ENCODE measurements at regions not wholly inside any gene's neighbourhood (a gene's known extent, or its start where the extent isn't known, plus 50 kb on each side); places are given as distances from the start of the nearest gene placed in this dataset.

DNA sequence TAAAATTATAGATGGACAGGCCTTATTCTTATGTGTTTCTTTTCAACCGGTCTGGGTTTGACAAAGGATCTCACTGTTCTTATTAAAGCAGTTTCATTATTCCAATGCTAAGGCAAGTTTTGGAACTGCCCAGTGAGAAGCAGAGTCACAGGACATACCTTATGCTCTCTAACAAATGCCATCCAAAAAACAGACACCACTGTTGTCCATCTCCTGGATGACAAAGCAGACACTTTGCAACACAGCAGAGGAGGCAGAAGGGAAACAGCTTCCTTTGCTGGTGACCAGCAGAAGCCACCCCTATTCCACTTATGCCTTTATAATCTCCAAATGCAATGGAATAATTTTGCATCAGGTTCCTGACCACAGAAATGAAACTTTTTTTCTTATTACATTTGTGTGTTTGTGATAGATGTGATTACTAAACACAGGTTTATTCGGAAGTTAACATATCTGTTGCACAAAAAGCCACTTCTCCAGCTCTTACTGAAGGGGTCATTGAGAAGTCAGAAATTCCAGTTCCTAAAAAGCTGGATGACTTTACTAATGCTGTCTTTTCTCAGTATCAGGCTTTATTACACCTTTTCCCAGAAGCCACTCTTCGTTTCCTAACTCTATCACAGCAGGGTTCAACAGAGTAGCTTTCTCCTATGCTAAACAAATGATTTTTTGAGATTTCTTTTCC lies 115.6 kb downstream of the BTG1 start:
- no peak for DNase-seq

DNA sequence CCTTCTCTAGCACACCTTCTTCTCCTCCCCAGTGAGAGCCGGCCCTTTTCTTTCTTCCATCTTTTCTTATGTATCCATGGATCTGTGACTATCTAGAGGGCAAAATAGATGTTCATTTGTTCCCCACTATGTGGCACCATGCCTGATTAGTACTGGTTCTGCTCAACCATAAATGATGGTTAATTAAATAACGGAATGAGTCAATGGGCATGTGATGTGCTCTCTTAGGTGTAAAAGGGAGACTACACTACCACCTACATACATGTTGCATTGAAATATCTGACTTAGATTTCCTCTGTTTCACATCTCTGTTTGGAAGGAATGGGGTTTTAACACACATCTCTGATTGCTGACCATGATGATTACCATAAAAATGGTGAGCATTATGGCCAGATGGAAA lies 116.5 kb downstream of the BTG1 start:
- no peak for DNase-seq

DNA sequence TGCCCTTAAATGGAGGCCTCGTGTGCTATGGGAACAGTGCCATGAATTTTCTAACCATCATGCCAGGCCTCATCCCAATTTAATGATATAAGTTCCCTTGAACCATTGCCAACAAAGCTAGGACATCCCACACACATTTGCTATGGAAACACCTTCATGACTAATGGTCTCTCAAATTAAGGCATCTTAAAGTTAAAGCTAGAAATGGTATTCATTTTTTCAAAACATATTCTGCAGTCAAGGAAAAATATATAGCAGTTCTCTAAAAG lies 117.3 kb downstream of the BTG1 start:
- no peak for DNase-seq

DNA sequence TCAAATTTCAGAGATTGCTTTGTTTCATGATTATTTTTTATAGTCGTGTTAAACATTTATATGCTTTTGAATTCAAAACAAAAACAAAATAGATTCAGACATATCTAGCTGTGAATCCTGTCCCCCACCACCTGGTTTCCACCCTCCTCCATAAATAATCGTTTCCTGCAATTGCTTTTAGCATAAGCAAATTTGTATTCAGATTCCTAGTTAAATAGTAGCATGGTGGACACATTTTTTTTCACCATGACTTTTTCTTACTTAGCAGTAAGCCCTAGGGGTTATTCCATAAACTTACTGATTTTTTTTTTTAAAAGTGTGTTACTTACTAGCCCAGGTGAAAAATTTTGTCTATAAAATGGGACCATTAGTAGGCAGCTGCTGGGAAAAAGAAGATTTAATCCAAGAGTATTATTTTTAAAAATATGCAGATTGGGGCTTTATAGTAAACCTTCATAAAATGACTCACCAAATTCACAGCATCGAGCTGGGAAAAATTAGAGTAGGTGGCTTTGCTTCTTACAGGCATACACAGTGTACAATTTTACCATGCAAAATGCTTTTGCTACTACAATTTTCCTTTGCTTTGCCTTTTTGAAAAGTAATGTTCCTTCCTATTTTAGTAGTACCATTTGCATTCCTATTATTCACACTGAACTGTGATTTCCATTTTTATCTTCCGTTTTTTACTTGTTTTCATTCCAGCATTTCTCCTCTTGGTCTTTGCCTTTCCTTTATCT lies 117.8 kb downstream of the BTG1 start:
- DNase-seq: no peak

DNA sequence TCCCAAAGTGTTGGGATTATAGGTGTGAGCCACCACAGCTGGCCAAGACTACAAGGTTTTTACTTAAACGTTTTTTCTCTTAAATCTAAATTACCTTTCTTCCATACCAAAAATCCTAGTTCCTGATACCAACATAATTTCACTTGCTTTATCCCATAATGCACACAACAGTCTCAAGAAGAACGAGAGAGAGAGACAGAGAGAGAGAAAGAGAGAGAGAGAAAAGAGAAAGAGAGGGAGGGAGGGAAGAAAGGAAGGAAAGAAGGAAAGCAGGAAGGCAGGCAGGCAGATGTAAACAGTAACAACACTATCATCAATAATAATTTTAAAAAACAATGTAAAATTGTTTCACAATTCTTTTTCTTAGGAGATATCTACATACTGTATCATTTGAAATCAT lies 118.4 kb downstream of the BTG1 start:
- DNase-seq: no peak

DNA sequence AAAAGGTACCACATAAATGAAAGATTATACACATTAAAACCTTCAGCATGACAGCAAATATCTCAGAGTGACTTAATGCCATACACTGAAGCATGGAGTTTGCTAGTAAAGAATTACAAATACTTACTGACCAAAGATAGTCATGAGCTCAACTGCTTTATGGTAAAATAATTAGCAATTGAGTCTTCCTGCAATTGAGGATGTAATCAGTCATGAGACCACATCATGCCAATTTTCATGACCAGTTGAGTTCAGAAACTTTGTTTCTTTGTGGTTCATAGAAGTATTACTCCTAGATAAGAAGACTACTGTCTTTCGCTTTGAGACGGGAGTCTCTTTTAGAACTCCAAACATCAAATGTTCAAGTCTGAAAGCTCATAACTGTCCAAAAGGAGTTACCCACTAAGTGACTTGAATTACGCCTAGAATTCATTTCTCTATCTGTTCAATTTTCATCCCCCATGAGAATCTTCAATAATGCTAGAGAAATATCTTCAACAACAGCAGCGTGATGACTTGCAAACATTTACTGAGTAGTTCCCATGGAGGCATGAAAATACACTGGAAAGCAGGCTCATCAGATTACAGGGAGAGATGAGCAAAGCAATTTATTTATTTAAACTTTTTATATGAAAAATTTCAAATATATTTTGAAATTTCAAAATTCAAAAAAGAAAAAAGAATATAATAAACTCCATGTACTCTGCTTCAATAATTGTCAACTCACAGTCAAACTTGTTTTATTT lies 120.0 kb downstream of the BTG1 start:
- DNase-seq: no peak

DNA sequence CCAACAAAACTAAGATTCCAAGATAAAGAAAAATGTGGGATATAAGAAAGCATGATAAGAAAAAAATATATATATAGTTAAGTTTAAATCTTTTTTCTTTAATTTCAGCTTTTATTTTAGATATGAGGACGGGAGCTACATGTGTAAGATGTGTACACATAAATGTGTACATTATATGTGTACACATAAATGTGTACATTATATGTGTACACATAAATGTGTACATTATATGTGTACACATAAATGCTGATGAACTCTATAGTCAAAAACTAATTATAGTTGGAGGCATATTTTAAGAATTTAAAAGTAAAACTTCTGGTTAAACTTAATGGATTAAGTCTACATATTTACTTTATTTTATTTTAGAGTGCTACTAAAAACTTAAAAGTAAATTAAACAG lies 123.6 kb downstream of the BTG1 start:
- no peak for DNase-seq

DNA sequence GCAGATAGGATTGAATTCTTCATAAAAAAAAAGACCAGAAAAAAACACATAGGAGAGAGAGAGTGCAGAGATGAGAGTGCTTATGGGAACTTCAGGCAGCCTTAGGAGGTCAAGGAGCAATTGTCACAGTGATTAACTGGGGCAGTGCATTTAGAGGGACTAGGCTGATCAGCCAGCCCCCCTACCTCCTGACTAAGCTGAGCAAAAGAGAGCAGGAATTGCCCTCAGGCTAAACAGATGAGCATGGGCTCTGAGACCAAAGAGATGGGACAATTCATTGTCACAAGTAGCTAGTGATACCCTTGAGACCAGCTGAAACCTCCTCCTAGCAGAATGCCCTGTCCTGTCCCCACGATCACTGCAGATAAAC lies 124.0 kb downstream of the BTG1 start:
- no peak for DNase-seq

DNA sequence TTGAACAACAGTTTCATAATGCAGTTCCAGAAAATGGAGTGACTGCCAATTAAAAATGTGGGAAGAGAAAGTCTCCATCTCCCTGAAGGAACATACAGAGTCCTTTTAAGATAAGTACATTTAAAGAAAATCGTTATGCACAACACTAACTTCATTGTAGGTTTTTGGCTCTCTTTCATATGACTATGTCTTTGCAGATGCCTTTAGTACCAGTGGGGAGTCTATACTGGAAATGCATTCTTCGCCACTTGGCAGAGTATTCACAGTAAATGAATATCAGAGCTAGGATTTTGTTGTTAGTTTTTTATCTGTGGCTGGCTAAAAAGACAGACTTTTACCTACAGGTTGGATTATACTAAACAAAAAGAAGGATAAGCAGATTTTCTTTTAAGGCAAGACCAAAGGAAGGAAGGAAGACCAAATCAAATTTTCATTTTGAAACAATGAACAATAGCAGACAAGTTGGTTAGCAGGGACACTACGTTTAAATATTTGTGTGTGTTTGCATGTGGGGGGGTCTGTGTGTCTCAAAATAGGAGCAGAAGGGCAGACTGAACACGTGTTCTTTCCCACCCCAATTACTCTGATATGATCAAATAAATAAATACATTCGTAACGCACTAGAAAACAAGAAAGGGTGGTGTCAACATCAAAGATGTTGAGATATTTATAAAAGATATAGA lies 124.5 kb downstream of the BTG1 start:
- no peak for DNase-seq

DNA sequence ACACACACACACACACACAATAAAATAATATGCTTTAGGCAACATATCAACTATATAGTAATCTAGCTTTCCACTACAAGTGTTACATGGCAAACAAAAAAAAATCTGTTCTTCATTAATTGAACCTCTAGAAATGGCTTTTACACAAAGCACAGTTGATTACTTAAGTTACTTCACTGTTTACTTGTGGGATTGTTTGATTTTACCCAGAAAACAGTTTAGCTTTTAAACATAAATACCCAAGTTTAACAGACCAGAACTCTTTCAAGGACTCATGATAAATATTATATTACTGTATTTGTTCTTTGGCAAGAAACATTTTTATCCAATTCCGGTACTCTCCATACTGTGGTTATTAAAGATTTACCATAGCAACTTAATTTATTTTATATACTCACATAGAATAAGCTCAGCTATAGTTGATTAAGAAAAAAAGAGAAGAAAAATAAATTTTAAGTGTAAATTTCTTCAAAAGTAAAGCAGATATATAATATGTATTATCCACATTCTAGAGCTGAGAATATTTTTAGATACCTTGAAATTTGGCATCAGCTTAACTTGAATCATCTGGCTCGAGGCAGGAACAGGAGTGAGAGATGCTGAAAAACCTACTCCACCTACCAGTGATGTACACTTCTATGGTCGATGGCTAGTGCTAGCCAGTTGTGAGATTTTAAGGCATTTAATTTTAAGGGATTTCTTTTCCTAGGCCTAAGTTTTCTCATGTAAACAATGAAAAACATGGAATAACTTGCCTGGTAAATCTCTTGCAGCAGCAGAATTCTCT lies 126.0 kb downstream of the BTG1 start:
- DNase-seq: no peak

DNA sequence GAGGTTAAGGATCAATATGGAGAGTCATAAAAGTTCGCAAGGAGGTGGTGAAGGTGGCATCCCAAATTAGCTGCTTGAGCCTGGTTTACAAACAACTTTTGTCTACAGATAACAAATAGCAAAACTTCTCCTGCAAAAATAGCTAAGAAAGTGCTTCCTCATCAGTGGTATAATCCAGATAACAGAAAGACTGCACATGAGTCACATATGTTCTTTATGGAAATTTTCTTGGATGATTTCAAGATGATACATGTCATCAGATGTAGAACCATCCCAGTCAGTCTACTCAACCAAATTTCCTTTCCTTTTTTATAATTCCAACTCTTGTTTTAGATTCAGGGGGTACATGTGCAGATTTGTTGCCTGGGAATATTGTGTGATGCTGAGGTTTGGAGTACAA lies 133.0 kb downstream of the BTG1 start:
- DNase-seq: no peak

DNA sequence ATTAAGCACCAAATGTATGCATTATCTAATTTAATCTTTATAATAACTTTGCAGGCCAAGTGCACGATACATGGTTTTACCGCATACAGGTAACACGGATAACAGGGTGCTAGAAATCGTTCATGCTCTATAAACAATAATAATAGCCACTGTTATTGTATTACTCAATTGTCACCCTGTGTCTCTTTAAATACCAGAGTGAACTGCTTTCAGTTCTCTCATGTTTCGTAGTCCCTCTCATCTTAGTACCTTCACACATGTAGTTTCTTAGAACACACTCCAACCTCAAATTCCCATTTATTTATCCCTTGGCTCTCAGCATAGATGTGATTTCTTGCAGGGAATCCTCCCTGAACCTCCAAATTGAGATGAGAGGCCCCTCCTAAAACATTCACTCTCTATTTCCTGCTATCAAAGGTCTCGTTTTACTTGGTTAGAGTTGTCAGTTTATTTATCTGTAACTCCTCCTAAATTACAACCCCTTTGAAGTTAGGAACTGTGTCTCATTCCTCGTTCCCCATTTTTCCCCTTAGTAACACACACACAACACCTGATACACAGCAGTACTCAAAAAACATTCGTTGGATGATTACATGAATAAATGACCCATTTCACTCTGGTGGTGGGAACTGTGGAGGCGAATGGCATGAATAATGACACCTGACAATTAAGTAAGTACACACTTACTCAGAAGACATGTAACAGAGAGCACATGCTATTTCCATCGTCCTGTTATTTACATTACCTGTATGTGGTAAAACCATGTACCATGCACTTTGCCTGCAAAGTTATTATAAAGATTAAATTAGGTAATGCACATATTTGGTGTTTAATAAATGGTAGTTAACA lies 134.6 kb downstream of the BTG1 start:
- no peak for DNase-seq

DNA sequence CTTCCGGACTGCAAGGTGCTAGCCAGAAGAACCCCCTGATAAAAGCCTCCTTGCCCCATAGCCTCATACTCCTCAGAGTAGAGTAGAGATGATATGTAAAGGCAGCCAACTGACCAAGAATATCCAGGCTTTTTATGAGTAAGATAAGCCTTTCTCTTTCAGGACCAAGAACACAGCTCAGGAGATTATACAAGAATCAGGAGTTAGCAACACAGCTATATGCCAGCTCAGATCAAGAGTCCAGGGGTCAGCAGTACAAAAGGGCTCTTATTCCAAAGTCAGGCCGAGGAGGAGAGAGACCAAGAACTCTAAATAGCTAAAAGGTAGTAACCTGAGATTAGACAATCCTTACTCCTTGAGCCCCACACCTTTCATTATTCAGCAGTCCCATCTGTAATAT lies 135.3 kb downstream of the BTG1 start:
- no peak for DNase-seq

DNA sequence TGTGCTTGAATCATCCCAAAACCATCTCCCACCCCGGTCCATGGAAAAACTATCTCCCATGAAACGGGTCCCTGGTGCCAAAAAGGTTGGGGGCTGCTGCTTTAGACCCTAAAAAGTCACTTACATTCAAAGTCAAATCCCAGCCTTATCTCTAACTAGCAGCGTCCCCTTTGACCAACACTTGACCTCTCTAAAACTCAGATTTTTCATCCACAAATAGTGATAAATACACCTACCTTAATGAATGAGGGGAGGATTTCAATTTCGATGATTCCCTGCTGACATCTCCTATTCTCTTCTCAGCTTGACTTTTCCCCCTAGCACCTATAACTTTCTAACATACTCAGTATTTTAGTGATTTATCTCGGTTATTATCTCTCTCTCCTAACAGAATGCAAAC lies 137.3 kb downstream of the BTG1 start:
- no peak for DNase-seq

DNA sequence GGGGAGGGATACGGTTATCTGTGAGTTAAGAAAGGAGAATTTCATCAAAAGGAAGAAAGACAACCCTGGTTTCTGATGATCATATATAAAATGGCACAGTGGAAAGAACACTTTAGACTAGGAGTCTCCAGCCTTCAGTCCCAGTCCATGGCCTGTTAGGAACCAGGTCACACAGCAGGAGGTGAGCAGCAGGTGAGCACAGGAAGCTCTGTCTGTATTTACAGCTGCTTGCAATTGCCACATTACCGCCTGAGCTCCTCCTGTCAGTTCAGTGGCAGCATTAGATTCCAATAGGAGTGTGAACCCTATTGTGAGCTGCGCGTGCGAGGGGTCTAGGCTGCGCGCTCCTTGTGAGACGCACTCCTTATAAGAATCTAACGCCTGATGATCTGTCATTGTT lies 137.9 kb downstream of the BTG1 start:
- DNase-seq: no peak

DNA sequence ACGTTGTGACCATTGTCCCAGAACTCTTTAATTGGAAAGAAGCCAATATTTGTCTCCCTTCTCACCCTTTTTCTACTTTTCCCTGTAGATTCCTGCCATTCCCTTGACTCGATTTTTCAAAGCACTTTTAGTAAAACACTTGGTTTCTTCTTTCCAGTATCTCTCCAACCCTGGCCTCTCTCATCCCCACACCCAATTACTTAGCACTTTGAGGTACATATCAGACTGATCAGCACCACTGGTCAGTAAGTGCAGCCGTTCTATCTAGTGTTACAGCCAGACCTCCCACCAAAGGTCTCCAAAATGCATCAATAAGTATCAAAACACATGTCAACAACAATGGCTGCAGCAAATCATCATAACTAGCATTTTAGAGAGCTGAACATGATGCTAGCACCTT lies 141.9 kb downstream of the BTG1 start:
- DNase-seq: no peak

DNA sequence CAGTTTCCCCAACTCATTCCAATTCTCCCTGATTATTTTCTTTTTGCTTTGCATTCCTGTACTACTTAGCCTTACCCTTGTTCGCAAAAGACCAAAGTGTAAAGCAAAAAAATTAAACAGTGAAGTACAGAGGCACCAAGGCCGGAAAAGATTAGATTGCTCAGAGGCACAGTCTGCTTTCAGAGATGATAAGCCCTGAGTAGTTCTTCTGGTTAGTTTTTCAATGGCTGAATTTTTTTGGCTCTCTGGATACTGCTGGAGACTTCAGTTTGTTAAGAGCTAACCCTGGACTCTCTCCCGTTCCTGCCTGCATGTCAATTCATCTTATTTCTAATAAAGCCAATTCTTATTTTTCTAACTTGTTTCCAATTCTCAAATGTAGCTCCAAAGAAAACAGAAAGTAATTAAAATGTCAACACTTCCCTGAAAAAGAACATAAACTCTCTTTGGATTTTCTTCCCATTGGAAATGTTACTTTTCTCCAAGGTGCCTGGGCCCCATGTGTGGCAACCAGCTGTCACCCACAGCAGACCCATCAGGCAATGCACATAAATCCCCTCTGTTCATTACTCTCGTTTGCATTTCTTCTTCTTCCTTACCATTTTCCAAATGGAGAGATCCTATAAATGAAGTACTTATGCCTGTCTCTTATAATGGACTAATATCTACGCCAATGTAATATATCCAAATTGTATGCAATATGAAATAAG lies 142.8 kb downstream of the BTG1 start:
- no peak for DNase-seq

DNA sequence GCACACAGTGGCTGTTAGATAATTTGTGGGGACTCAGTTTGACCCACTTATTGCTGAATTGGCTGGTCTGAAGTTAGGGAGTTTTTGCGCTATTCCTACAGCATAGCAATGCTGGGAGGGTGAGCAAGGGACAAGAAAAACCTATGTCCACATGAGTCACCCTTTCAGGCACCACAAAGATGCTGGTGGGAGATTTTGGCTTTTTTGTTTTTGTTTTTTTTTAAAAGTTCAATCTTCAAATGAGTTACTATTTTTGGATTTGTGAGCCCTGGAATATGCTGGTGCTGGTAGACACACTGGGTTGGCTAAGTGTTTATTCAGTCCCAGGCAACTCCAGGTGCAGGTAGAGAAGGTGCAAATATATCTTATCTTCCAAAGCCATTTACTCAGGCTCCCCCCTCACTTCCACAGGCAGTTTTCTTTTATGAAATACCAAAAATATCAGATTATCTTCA lies 143.4 kb downstream of the BTG1 start:
- no peak for DNase-seq

DNA sequence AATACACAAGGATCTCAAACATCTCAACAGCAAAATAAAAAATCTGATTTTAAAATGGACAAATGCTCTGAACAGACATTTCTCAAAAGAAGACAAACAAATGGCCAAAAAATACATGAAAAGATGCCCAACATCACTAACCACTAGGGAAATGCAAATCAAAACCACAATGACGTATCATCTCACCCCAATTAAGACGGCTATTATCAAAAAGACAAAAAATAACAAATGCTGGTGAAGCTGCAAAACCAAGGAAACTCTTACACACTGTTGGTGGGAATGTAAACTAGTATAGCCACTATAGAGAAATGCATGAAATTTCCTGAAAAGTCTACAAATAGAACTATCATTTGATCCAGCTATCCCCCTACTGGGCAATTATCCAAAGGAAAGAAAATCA lies 145.0 kb downstream of the BTG1 start:
- no peak for DNase-seq

DNA sequence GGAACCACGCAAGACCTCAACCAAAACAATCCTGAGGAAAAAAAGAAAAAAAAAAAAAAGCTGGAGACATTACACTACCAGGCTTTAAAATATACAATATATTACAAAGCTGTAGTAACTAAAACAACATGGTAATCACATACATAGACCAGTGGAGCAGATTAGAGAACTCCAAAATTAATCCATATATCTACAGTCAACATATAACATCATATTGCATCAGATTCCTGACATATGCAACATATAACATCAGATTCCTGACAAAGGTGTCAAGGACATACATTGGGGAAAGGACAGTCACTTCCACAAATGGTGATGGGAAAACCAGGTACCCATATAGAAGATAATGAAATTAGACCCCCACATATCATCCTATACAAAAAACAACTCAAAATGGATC lies 145.8 kb downstream of the BTG1 start:
- no peak for DNase-seq

DNA sequence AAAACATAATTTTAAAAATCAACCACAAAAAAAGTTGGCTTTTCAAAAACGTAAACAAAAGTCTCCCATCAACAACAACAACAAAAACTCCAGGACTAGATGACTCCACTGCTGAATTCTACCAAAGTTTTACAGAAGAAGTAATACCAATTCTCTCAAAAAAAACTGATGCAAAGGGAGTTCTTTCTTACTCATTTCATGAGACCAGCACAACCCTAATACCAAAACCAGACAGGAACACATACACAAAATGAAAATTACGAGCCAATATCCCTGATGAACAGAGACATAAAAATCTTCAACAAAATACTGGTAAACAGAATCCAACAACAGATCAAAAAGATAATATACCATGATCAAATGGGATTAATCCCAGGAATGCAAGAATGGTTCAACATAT lies 147.3 kb downstream of the BTG1 start:
- no peak for DNase-seq

All from NCI-H1092 treated with DMSO at 0.1 percent for 48 hours (cell line).